ENCODE measurements at regions not wholly inside any gene's neighbourhood (a gene's known extent, or its start where the extent isn't known, plus 50 kb on each side); places are given as distances from the start of the nearest gene placed in this dataset.

- TF ChIP-seq, protein P1, sequence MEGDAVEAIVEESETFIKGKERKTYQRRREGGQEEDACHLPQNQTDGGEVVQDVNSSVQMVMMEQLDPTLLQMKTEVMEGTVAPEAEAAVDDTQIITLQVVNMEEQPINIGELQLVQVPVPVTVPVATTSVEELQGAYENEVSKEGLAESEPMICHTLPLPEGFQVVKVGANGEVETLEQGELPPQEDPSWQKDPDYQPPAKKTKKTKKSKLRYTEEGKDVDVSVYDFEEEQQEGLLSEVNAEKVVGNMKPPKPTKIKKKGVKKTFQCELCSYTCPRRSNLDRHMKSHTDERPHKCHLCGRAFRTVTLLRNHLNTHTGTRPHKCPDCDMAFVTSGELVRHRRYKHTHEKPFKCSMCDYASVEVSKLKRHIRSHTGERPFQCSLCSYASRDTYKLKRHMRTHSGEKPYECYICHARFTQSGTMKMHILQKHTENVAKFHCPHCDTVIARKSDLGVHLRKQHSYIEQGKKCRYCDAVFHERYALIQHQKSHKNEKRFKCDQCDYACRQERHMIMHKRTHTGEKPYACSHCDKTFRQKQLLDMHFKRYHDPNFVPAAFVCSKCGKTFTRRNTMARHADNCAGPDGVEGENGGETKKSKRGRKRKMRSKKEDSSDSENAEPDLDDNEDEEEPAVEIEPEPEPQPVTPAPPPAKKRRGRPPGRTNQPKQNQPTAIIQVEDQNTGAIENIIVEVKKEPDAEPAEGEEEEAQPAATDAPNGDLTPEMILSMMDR (conservative IDR thresholded peaks at IDR 0.05; ENCODE audit: low read depth, low read length): no peak
- no peak for TF ChIP-seq EZH2 (IDR thresholded peaks at IDR 0.05; ENCODE audit: borderline replicate concordance, low read depth, low read length, poor library complexity, severe bottlenecking)
These were observed 411.0 kb downstream of the OLFM4 start for GRCh38 chr13:53439439-53440225.

Measured in A673 (cell line).